HG03571 (cell line): ENCODE measurements at regions not wholly inside any gene's neighbourhood (a gene's known extent, or its start where the extent isn't known, plus 50 kb on each side); places are given as distances from the start of the nearest gene placed in this dataset.
"Not testable (repeated sequence)": the region's sequence is repeated elsewhere in the genome, so short reads cannot be mapped to it uniquely, and the experiment has no call there.

Experiments used
- ATAC-seq: cut with Tn5 transposase; IDR thresholded peaks from one replicate; pipeline ENCODE4 v1.9.1; 2021; ENCODE audit not compliant: unreplicated experiment

GRCh38 chr4:14920759-14921320, 81.4 kb upstream of the CPEB2 start:
- ATAC-seq = no peak

GRCh38 chr4:14921781-14922180, 80.5 kb upstream of the CPEB2 start:
- not testable (repeated sequence) for ATAC-seq

- no peak for ATAC-seq
These were observed 78.0 kb upstream of the CPEB2 start for GRCh38 chr4:14924076-14924811.

- no peak for ATAC-seq
These were observed 77.4 kb upstream of the CPEB2 start for GRCh38 chr4:14924812-14925344.

GRCh38 chr4:14925471-14925870, 76.8 kb upstream of the CPEB2 start:
- ATAC-seq = no peak

- no peak for ATAC-seq
These were observed 75.9 kb upstream of the CPEB2 start for GRCh38 chr4:14926368-14926767.

GRCh38 chr4:14928035-14928434, 74.2 kb upstream of the CPEB2 start:
- ATAC-seq = no peak

GRCh38 chr4:14929669-14930068, 72.6 kb upstream of the CPEB2 start:
- ATAC-seq = no peak

- no peak for ATAC-seq
These were observed 67.4 kb upstream of the CPEB2 start for GRCh38 chr4:14934704-14935390.

- no peak for ATAC-seq
These were observed 58.5 kb upstream of the CPEB2 start for GRCh38 chr4:14943749-14944148.

- ATAC-seq = no peak
These were observed 49.9 kb upstream of the CPEB2 start for GRCh38 chr4:14952352-14952751.
